Neural cell (in vitro differentiated cells): ENCODE measurements at regions not wholly inside any gene's neighbourhood (a gene's known extent, or its start where the extent isn't known, plus 50 kb on each side); places are given as distances from the start of the nearest gene placed in this dataset.

ENCODE experiments used
- H2AFZ ChIP-seq: fragments of 200-600, 300-800 bp; sonication (generic), shearing (Covaris generic); 2 replicates; pipeline ENCODE4 v1.6.0; 2014; ENCODE audit warnings: low read depth, mild to moderate bottlenecking, antibody characterized with exemption, low read length, moderate library complexity
- H3F3A ChIP-seq: fragments of 200-600 bp; shearing (Covaris generic); 2 replicates; pipeline ENCODE4 v1.6.1; 2016; ENCODE audit warnings: mild to moderate bottlenecking, moderate library complexity, mixed read lengths, antibody characterized with exemption, low read length; ENCODE audit not compliant: insufficient read depth, poor library complexity, severe bottlenecking
- H3K27ac ChIP-seq: fragments of 200-600, 300-800 bp; sonication (generic), shearing (Covaris generic); 2 replicates; pipeline ENCODE4 v1.5.1; 2014; ENCODE audit warnings: mild to moderate bottlenecking, low read length, moderate library complexity
- H3K27me3 ChIP-seq: fragments of 300-800, 200-600 bp; sonication (generic), shearing (Covaris generic); 2 replicates; pipeline ENCODE4 v1.6.0; 2014; ENCODE audit warnings: mild to moderate bottlenecking, low read depth, low read length, moderate library complexity; ENCODE audit not compliant: insufficient read depth
- H3K36me3 ChIP-seq: fragments of 300-800, 200-600 bp; sonication (generic), shearing (Covaris generic); 2 replicates; pipeline ENCODE4 v1.5.1; 2014; ENCODE audit warnings: mild to moderate bottlenecking, antibody characterized with exemption, low read length, moderate library complexity; ENCODE audit not compliant: insufficient read depth
- H3K4me2 ChIP-seq: fragments of 300-800, 200-600 bp; sonication (generic), shearing (Covaris generic); 2 replicates; pipeline ENCODE4 v1.6.0; 2014; ENCODE audit warnings: mild to moderate bottlenecking, low read length
- H3K4me3 ChIP-seq: fragments of 300-800, 200-600 bp; sonication (generic), shearing (Covaris generic); 2 replicates; pipeline ENCODE4 v1.5.1; 2014; ENCODE audit warnings: mild to moderate bottlenecking, low read length, moderate library complexity
- H3K79me2 ChIP-seq: fragments of 200-600 bp; shearing (Covaris generic); replicated peaks from 2 replicates; pipeline ENCODE4 v1.6.0; 2014; ENCODE audit warnings: mild to moderate bottlenecking, low read length, moderate library complexity; ENCODE audit not compliant: insufficient read depth
- H3K9ac ChIP-seq: fragments of 300-800, 200-600 bp; sonication (generic), shearing (Covaris generic); 2 replicates; pipeline ENCODE4 v1.6.1; 2016; ENCODE audit warnings: mild to moderate bottlenecking, low read length, mixed read lengths
- H3K9me2 ChIP-seq: fragments of 200-600 bp; shearing (Covaris generic); 2 replicates; pipeline ENCODE4 v1.6.1; 2016; ENCODE audit warnings: mild to moderate bottlenecking, low read length, mixed read lengths; ENCODE audit not compliant: insufficient read depth
- H3K9me3 ChIP-seq: fragments of 200-600, 300-800 bp; sonication (generic), shearing (Covaris generic); 2 replicates; pipeline ENCODE4 v1.6.1; 2016; ENCODE audit warnings: mild to moderate bottlenecking, mixed run types, low read length, moderate library complexity, mixed read lengths
- H4K20me1 ChIP-seq: fragments of 200-600 bp; shearing (Covaris generic); 2 replicates; pipeline ENCODE4 v1.6.1; 2016; ENCODE audit warnings: mild to moderate bottlenecking, mixed run types; ENCODE audit not compliant: insufficient read depth
- CTCF ChIP-seq: fragments of 450-650 bp; IDR thresholded peaks from 2 replicates; pipeline ENCODE4 v1.5.1; 2014; ENCODE audit warnings: antibody characterized with exemption, mild to moderate bottlenecking, moderate library complexity; ENCODE audit not compliant: poor library complexity, severe bottlenecking
- EP300 ChIP-seq: fragments of 450-650 bp; conservative IDR thresholded peaks from 2 replicates; pipeline ENCODE4 v1.6.1; 2014; ENCODE audit warnings: antibody characterized with exemption, mild to moderate bottlenecking, moderate library complexity; ENCODE audit not compliant: poor library complexity, severe bottlenecking
- EZH2 ChIP-seq: fragments of 200-600, 300-800 bp; shearing (Covaris generic), sonication (generic); IDR thresholded peaks from 2 replicates; pipeline ENCODE4 v1.6.1; 2014; ENCODE audit warnings: antibody characterized with exemption, low read length, borderline replicate concordance, mild to moderate bottlenecking; ENCODE audit not compliant: insufficient read depth, poor library complexity, severe bottlenecking
- MXI1 ChIP-seq: fragments of 450-650 bp; conservative IDR thresholded peaks from 2 replicates; pipeline ENCODE4 v1.6.1; 2014; ENCODE audit warnings: antibody characterized with exemption, mild to moderate bottlenecking; ENCODE audit not compliant: poor library complexity, severe bottlenecking
- POLR2AphosphoS5 ChIP-seq: IDR thresholded peaks from 2 replicates; pipeline ENCODE4 v1.6.1; 2012
- RAD21 ChIP-seq: fragments of 450-650 bp; conservative IDR thresholded peaks from 2 replicates; pipeline ENCODE4 v1.6.1; 2014; ENCODE audit warnings: antibody characterized with exemption, mild to moderate bottlenecking, moderate library complexity
- REST ChIP-seq: IDR thresholded peaks from 2 replicates; pipeline ENCODE4 v1.6.1; 2012; ENCODE audit warnings: borderline replicate concordance
- SMC3 ChIP-seq: fragments of 450-650 bp; conservative IDR thresholded peaks from 2 replicates; pipeline ENCODE4 v1.6.1; 2014; ENCODE audit warnings: antibody characterized with exemption, mild to moderate bottlenecking, moderate library complexity; ENCODE audit not compliant: poor library complexity
- TAF1 ChIP-seq: IDR thresholded peaks from 2 replicates; pipeline ENCODE4 v1.6.1; 2012; ENCODE audit warnings: low read depth

GRCh38 chr1:194184974-194185373, 998.6 kb upstream of the B3GALT2 start:
- Histone ChIP-seq H3K36me3 (no peaks in the 10 kb centered on the region), H2AFZ (no peak overlapping the region), H3K9ac (no peak overlapping the region), H3F3A (no peaks in the 10 kb centered on the region), H3K9me3 (no peaks in the 10 kb centered on the region), H3K27ac (no peak overlapping the region), H3K27me3 (no peaks in the 10 kb centered on the region), H3K4me3 (no peak overlapping the region), H4K20me1 (no peaks in the 10 kb centered on the region), H3K79me2 (no peaks in the 10 kb centered on the region), H3K9me2 (no peaks in the 10 kb centered on the region), H3K4me2 (no peak overlapping the region)
- TF ChIP-seq RAD21, result no peak

- Histone ChIP-seq H3K4me2 (no peak overlapping the region), H3K4me3 (no peak overlapping the region), H3K79me2 (no peaks in the 10 kb centered on the region), H3K9me3 (no peaks in the 10 kb centered on the region), H3K27ac (no peak overlapping the region), H3F3A (no peaks in the 10 kb centered on the region), H2AFZ (no peak overlapping the region), H4K20me1 (no peaks in the 10 kb centered on the region), H3K9me2 (no peaks in the 10 kb centered on the region), H3K27me3 (no peaks in the 10 kb centered on the region), H3K9ac (no peak overlapping the region), H3K36me3 (no peaks in the 10 kb centered on the region)
- TF ChIP-seq TAF1, result no peak
- TF ChIP-seq CTCF, result no peak
- TF ChIP-seq REST, result no peak
- TF ChIP-seq EP300, result no peak
- no peak for TF ChIP-seq EZH2
- TF ChIP-seq RAD21, result no peak
- TF ChIP-seq POLR2AphosphoS5, result no peak
- TF ChIP-seq MXI1, result no peak
- TF ChIP-seq SMC3, result no peak
Measured at GRCh38 chr1:194184425-194184824, 998.0 kb upstream of the B3GALT2 start.

- H3K27me3 ChIP-seq, result no peaks in the 10 kb centered on the region
- H3K79me2 ChIP-seq, result no peaks in the 10 kb centered on the region
- H3K27ac ChIP-seq, result no peak overlapping the region
- no peaks in the 10 kb centered on the region for H3K9me2 ChIP-seq
- no peaks in the 10 kb centered on the region for H3K36me3 ChIP-seq
- no peak for TF ChIP-seq EP300
- TF ChIP-seq SMC3, result no peak
- no peak for TF ChIP-seq REST
- TF ChIP-seq TAF1, result no peak
- no peak for TF ChIP-seq EZH2
- no peak for TF ChIP-seq MXI1
- TF ChIP-seq RAD21, result no peak
- no peak for TF ChIP-seq POLR2AphosphoS5
- TF ChIP-seq CTCF, result no peak
- H4K20me1 ChIP-seq, result no peaks in the 10 kb centered on the region
- H3K4me3 ChIP-seq, result no peak overlapping the region
- H2AFZ ChIP-seq, result no peak overlapping the region
- H3K9me3 ChIP-seq, result no peaks in the 10 kb centered on the region
- no peak overlapping the region for H3K9ac ChIP-seq
- no peaks in the 10 kb centered on the region for H3F3A ChIP-seq
- no peak overlapping the region for H3K4me2 ChIP-seq
Measured at GRCh38 chr1:194181845-194182244, 995.4 kb upstream of the B3GALT2 start.
